Esophagus muscularis mucosa (tissue), 4 donors: ENCODE measurements at regions not wholly inside any gene's neighbourhood (a gene's known extent, or its start where the extent isn't known, plus 50 kb on each side); places are given as distances from the start of the nearest gene placed in this dataset.

Source experiments
- CTCF ChIP-seq, 3 experiments: fragments of 200-600 bp in 2 of 3; fragments of 450-650 bp in 1 of 3; sonication (generic) in 2 of 3; IDR thresholded peaks; one replicate each; pipeline ENCODE4 v1.5.1; 2017 to 2019; ENCODE audit warnings: antibody characterized with exemption in 3 of 3, mild to moderate bottlenecking in 2 of 3, moderate library complexity in 1 of 3
- EP300 ChIP-seq: sonication (generic); formaldehyde crosslinking; IDR thresholded peaks from one replicate; pipeline ENCODE4 v1.6.1; 2017; ENCODE audit warnings: antibody characterized with exemption
- POLR2A ChIP-seq: fragments of 450-650 bp; IDR thresholded peaks from one replicate; pipeline ENCODE4 v1.6.1; 2017; ENCODE audit warnings: antibody characterized with exemption, moderate library complexity, mild to moderate bottlenecking, low read depth
- POLR2AphosphoS5 ChIP-seq, 2 donors: sonication (generic); formaldehyde crosslinking; IDR thresholded peaks; one replicate each; pipeline ENCODE4 v1.6.1; 2017; ENCODE audit warnings: antibody characterized with exemption in 2 of 2

- TF ChIP-seq CTCF (IDR thresholded peaks at IDR 0.05) (no peak), EP300 (no peak), POLR2A (no peak), POLR2AphosphoS5 (IDR thresholded peaks at IDR 0.05) (no peak)
These were observed 542.5 kb upstream of the PKN2 start for GRCh38 chr1:88141499-88142074.
